HG02885 (cell line): ENCODE measurements at regions not wholly inside any gene's neighbourhood (a gene's known extent, or its start where the extent isn't known, plus 50 kb on each side); places are given as distances from the start of the nearest gene placed in this dataset.

Experiments
- ATAC-seq: cut with Tn5 transposase; IDR thresholded peaks from one replicate; pipeline ENCODE4 v1.9.1; 2021; ENCODE audit warnings: mild to moderate bottlenecking; ENCODE audit not compliant: unreplicated experiment, poor library complexity

DNA sequence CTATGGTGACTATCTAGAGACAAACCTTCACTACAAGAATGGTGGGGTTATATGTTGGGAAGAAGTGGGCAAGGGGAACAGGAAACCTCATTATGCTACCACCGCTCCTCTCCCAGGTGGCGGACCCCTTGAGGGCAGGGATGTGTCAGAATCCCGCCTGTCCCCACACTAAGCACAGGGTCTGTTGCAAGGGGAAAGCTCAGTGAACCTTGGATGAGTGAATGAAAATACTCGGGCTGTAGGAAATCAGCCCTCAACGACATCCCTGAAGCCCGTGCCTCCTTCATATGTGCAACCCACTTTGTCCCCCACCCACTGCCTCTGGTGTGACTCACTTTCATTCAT lies 68.2 kb upstream of the AMPD3 start:
- no peak for ATAC-seq

DNA sequence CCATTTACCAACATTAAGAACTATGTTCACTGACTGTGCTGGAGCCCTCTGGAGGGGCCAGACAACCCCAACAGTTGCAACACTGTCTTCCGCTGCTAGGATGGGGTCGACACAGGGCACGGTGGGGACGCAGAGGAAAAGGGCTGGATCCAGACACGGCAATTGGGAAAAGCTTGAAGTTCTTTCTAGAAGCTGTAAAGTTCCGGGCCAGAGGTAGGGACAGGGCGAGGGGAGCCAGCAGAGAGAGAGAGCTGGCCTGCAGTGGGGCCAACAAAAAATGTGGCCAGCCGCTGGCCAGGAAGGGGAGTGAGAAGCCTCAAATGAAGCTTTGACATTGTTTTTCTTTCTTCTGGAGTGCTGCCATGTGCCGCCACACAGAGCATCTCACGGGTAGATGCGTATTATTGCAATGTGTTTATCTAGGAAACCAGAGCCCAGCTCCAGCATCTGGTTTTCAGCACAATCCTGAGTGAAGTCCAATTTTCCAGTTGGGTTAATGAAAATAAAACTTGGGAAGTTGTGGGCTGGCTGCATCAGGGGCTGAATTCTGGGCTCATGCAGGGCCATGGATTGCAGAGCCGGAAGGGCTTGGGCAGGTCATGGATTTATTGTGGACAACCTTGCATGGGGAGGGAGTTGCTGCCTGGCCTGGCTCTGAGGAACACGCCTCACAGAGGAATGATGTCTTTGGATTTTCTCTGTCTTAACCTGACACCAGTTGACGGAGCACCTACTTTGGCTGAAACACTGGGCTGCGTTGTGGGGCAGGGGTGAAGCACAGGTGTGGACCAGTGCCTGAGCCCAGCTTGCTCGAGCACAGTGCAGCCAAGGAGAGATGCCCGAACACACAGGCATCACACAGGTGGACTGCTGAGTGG lies 67.6 kb upstream of the AMPD3 start:
- no peak for ATAC-seq

DNA sequence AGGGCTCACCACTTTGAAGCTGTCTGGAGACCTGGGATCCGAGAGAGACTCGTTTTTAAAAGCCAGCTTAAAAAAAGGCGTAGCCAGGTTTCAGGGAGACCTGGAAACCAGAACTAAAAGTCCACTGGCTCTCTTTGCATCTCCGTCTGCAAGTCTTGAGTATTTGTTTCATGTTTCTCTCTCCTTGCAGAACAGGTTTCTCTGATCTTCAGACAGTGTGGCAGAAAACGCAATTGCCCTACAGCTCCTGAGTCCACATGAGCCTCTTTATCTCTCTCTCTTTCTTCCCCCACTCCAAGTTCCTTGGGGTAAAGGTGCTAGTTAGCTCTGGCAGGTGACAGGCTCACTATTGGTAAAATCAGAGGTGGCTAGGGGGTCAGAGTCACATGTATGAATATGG lies 67.0 kb upstream of the AMPD3 start:
- ATAC-seq, result no peak

DNA sequence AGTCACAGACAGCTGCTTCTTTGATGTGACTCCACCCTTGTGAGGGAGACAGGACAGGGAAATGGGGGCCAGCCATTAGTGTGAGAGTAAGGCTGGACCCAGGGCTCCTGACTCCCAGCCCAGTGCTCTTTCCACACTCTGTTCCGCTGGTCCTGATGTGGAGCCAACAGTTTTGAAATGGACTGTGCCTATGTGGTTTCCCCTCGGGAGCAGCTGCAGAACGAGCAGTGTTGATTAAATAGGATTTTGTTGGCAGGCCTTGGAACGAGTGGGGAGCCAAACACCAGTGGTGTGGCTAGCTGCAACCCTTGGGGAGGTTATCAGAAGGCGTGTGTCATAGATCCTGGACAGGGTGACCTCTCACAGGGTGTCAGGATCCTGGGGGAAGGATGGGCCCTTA lies 66.5 kb upstream of the AMPD3 start:
- no peak for ATAC-seq

DNA sequence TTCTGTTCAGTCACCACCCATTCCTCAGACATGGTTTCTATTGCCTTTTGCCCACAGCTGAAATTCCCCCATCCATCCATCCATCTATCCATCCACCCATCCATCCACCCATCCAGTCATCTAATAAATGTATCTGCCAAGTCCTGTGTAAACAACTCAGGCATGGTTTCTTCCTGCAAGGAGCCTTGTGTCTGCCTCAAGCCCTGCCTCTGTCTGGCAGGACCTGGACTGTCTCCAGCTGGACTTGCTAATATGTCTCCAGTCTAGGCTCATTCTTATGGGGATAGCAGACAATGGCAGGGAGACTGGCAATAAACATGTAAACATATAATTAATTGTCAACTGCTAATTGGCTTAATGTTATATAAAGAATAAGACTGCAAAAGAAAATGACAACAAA lies 64.7 kb upstream of the AMPD3 start:
- ATAC-seq, result no peak

DNA sequence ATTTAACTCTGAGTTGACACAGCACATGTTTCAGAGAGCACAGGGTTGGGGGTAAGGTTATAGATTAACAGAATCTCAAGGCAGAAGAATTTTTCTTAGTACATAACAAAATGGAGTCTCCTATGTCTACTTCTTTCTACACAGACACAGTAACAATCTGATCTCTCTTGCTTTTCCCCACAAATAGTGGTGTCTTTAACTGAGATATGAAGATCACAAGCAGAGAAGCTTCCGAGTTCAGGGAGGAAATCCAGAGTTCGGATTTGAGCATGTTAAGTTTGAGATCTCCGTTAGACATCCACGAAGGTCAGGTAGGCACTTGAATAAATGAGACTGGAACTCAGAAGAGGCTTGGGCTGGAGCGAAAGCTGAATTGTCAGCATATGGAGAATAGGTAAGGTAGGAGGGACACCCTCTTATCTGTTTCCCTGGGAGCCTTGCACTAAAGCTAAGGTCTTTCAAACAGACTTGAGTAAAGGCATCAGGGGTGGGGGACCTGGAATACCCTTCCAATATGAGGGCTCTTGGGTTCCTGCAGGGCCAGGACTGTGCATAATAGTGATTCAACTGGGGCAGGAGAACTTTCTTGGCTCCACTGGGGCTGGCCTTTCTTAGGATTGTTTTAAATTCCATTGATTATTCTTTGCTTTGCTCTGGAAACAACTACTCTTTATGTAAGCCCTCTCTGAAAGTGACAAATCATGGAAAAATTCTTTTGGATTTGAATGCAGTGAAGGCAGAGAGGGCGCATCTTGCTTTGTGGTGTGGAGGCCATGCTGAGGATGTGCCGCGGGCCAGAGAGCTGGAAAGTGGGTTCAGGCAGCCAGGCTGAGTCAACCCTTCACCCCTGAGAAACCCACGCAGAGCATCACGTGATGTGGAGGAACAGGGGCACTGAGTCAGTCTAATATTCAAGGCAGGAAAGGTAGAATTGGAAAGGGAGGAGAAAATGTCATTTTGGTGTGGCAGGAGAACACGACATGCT lies 62.7 kb upstream of the AMPD3 start:
- no peak for ATAC-seq

DNA sequence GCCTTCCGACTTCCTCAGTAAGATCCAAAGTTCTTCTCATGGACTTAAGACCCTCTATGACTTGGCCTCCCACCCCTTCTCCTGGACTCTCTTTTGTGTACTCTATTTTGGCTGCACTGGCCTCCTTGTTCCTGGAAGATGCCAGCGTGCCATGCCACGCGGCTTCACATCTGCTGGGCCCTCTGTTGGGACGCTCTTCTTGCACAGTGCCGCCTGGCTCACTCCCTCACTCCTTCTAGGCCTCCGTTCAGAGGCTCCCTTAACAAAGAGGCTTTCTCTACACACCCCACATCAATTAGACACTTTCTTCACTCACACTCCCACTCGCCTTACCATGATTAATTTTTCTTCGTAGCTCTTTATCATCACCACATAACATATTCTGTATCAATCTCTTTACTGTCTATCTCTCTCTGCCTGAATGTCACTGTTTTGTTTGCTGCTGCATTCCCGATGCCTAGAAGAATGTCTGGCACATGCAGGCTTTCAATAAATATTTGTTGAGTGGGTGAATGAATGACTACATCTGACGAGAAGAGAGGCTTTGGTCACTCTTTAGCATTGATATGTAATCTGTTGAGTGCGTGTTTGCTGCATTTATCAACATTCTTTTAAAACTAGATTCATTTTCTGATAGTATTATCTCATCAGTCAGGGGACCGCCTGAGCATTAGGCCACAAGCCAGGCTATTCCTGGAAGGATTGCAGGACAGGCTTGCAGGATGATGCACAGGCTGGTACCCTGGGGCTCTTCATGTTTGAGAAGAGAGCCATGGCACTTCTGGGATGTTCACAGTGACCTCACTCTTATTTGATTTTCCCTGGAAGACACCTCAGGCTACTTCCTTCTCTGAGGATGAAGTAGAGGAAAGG lies 60.6 kb upstream of the AMPD3 start:
- no peak for ATAC-seq

DNA sequence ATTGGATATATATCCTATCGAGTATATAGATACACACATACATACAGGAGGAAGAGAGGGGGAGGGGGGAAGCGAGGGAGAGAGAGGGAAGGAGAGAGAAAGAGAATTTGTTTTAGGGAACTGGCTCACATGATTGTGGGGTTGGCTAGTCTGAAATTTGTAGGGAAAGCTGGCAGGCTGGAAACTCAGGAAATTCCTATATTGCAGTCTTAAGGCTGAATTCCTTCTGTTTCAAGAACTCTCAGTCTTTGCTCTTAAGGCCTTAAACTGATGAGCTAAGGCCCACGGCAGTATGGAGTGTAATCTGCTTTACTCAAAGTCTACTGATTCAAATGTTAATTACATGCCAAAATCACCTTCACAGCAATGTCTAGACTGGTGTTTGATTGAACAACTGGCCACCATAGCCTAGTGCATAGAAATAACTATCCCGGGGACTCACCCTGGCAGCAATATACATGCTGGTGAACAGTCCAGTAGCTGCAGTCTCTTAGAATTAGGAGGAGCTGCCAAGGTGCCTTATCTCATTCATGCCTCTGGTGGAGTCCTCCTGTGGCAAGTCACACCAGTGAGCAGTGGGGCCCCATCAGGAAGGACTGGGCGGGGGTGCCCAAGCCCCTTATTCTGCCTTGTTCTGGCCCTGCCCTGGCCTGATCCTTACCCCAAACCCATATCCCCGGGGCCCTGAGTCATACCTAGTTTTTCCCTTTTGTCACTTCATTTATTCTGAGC lies 59.7 kb upstream of the AMPD3 start:
- ATAC-seq, result no peak

DNA sequence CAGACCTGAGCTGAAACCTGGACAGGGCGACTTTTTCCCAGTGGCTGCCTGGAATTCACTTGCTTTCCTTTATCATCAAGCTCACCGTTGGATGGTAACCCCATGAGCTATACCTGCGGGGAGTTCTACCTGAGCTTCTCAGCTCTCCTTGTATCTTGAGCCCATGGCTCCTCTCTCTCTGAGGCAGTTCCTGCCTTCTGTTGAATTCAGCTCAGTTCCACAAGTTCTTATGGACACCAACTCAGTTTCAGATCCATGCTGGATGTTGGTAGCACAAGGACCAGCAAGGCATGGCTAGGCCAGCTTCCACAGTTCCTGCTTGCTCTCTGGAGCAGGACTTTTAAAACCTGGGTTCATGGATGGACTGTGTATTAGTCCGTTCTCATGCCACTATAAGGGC lies 58.3 kb upstream of the AMPD3 start:
- ATAC-seq, result no peak

DNA sequence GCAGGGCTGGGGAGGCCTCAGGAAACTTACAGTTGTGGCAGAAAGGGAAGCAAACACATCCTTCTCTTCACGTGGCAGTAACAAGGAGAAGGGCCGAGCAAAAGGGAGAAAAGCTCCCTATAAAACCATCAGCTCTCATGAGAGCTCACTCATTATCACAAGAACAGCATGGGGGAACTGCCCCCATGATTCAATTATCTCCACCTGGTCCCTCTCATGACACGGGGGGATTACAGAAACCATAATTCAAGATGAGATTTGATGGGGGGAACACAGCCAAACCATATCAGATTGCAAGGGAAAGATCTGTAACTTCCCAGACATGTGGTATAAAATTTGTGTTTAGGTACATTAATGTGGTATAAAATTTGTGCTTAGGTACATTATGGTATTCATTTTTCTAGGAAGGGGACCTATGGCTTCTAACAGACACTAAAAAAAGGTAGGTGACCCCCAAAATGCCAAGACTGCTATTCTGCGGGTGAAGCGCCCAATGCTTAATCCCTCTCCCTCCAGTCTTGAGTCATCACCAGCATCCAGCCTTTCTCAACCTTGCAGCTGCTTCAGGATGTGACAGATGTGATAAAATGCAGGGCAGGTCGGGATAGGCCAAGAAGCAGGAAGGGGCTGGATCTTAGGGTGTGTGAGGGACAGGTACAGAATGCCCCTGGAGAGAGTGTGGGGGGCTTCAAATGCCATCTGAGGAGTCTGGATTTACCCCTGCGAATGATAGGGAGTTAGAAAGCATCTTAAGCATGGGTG lies 57.7 kb upstream of the AMPD3 start:
- ATAC-seq, result no peak

DNA sequence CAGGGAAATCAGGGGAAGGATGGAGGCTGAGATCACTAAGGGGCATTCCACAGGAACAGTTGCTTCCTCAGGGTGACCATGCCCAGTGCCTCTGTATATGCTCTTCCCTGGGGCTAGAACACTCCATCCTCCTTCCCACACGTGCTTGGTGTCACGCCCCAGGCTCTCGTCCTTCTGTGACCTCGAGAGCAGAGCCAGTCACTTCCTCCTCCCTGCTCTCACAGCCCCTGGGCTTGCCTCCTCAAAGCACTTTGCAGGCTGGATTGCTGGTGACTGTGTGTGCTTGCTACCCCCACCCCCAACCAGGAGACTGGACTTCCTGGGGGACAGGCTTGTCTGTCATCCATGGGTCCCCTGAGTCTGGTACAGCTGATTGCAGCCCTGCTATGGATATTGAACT lies 56.5 kb upstream of the AMPD3 start:
- no peak for ATAC-seq

DNA sequence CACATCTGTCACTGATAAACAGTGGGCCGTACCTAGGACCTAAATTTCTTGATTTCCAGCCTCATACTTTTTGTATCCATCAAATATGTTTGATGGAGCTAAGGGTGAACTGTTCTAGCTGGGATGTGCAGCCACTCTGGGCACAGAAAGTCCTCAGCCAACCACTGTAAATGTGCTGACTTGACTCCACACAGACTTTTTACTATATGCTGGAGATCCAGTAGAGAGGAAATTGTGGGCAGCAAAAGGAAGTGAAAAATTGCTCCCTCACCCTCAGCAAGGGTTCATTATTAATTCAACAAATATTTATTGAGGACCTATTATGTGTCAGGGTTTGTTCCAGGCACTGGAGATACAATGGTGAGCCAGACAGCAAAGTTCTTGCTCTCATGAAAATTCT lies 54.2 kb upstream of the AMPD3 start:
- no peak for ATAC-seq

DNA sequence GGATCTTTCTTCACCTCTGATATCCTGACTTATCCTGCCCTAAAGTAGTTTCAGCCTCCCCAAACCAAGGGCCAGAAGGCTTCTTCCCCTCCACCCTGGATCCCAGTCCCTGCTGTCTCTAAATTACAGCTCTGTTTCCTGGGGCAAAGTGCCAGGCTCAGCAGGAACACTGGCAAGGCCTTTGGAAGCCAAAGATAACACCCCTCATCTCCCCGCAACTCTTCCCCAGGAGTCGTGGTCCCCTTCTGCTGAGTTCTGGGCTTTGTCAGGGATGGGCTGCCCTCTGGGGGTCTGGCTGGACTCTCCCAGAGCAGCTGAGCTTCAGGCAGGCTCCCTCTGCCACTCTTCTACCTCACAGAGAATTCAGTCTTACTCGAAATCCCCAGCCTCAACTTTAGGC lies 53.8 kb upstream of the AMPD3 start:
- ATAC-seq, result no peak

DNA sequence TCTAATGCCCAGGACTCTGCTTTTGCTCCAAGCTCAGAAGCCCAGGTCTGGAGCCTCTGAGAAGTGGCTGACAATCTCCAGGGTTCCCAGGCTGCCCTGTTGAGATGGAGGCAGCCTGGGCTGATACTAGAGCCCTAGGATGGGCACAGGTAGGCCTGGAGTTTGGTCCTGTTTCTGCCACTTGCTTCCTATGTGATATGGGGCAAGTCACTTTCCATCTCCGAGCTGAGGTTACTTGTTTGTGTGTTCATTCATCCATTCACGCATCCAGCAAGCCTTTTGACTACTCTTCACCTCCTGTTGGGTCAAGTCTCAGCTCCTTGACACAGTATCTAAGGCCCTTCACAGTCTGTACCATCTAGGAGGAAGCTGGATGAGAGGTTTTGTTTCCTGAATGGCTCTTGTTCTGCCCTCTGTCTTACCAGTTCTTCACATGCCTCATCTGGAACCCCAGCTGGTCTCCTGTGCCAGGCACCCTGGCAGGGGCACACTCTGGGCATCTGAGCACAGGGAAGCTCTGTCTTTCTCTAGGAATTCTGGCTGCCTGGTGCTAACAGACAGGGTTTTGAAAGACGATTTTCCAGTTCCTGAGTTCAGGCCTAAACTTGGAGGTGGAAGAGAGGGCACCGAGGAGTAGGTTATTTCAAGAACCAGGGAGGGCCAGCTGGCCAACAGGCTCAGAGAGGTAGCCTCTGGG lies 53.2 kb upstream of the AMPD3 start:
- no peak for ATAC-seq
